T47D (cell line): ENCODE measurements at regions not wholly inside any gene's neighbourhood (a gene's known extent, or its start where the extent isn't known, plus 50 kb on each side); places are given as distances from the start of the nearest gene placed in this dataset.

Source experiments
- DNase-seq, 2 experiments: peaks; one replicate each; pipeline versions ENCODE4 v3.0.0 to v3.0.0-alpha.2; 2011 to 2012; ENCODE audit warnings: low read depth in 1 of 2, low spot score in 1 of 2
- JUND ChIP-seq: IDR thresholded peaks from 2 replicates; pipeline ENCODE4 v1.6.1; 2012; ENCODE audit warnings: low read depth
- in situ Hi-C: cut with HindIII; loops from 2 replicates; pipeline ENCODE4 v1.10.0; 2016; ENCODE audit warnings: low sequenced_read_pairs, low pct_unique_long_range_greater_than_20kb

DNA sequence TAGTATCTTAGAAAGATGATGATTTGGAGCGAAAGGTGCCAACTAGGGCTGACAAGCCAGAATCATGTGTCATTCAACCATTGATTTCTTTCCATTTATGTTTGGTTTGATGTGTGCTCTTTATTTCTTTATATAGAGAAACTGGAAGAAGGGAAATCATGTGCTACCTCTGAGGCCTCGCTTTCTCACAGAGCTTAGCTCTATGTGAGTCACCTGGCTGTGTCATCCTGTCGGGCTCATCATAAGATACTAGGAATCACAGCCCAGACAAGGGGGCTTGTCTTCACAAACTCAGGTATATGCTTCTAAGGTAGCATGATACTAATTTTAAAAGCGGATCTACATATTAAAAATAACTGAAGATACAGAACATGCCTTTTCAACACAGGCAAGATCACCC, 81.7 kb upstream of the GPM6B start:
- in situ Hi-C loops: no loop called here
- TF ChIP-seq JUND: no peak
- DNase-seq: no peak

DNA sequence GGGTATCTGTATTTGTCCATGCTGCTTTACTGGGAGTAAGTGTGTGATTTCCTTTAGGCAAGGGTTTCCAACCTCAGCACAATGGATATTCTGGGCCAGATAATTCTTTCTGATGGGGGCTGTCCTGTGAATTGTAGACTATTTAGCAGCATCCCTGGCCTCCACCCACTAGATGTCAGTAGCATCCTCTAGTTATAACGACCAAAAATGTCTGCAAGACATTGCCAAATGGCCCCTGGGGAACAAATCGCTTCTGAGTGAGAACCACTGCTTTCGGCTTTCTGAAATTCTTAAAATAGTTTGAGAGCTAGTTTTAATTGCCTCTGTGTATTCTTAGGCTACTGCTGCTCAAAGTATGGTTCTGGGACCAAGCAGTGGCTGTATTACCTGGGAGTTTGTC, 81.2 kb upstream of the GPM6B start:
- no peak for TF ChIP-seq JUND
- DNase-seq: peak in 1 of 2 experiments; percentile 52
- in situ Hi-C loops: no loop called here

DNA sequence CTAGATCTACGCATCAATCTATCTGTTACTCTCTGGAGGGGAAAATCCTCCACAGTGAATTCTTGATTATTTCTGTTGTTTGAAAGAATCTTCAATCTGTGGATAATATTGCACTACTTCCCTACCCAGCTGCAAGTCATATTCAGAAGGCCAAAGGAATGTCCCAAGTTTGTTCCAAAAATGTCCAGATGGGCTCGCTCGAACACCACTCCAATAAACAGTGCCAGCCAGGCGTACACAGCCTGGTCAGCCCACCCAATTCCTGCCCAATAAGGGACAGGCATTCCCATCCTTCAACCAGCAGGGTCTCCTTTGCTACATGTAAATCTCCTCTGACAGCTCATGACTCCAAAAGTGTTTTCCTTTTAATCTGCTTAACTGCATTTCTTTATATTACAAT, 80.7 kb upstream of the GPM6B start:
- in situ Hi-C loops: no loop called here
- DNase-seq: no peak
- no peak for TF ChIP-seq JUND

DNA sequence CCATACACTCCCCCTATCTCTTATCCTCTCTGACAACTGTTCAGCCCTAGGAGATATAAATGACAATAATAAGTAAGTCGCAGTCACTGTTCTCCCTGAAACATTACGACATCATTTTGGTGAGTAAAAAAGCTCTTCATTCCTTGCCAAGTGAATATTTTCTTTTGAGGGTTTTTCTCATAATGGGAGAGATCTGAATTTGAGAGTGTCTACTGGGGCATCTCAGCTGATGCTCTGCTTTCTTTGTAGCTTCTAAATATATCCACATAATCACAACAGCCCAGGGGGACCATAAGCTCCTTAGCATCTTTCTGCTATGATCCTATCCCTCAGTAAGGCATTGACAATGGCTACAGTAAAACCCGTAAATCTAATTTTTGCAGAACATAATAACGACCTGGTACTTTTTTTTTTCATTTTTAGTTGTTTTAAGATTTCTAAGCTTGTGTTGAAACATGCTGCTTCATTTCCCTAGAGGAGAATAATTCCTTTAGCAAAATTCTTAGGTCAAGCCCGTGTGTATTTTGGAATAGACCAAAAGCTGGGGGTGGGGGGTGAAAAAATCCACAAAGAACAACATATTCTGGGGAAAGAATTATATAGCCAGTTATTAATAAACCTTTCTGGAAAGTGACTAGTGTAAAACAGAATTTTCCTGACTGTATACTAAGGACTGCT, 78.1 kb upstream of the GPM6B start:
- in situ Hi-C loops: no loop called here
- no peak for DNase-seq
- no peak for TF ChIP-seq JUND

DNA sequence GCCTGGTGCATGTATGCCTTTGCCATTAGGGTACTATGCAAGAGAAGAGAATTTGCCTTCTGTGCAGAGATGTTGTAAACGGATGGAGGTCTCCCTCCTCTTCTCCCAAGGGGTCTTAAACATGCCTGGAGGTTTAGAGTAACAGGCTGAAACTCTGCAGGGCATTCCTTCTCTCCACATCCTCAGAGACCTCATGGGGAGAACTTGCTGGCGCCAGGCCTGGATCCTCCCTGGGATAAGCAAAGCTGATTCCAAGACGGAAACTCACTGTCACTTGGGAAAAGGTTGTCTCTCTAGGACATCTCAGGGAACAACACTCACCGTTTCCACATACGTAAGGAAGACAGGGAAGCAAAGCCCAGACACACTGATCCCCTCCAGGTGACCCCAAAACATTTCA, 76.9 kb upstream of the GPM6B start:
- no peak for TF ChIP-seq JUND
- in situ Hi-C loops: no loop called here
- DNase-seq: no peak

DNA sequence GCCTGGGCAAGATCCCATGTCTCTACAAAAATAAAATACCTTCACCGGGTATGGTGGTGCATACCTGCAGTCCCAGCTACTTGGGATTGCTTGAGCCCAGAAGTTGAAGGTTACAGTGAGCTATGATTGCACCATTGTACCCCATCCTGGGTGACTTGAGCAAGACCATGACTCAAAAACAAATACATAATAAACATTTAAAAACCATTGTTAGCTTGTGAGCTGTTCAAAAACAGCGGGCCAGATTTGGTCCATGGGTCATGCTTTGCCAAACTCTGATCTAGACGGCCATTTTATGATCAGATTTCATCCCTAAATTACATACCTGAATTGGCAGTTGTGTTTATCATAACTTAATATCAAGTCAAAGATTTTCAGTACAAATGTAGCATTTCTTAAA, 76.0 kb upstream of the GPM6B start:
- no peak for TF ChIP-seq JUND
- in situ Hi-C loops: no loop called here

DNA sequence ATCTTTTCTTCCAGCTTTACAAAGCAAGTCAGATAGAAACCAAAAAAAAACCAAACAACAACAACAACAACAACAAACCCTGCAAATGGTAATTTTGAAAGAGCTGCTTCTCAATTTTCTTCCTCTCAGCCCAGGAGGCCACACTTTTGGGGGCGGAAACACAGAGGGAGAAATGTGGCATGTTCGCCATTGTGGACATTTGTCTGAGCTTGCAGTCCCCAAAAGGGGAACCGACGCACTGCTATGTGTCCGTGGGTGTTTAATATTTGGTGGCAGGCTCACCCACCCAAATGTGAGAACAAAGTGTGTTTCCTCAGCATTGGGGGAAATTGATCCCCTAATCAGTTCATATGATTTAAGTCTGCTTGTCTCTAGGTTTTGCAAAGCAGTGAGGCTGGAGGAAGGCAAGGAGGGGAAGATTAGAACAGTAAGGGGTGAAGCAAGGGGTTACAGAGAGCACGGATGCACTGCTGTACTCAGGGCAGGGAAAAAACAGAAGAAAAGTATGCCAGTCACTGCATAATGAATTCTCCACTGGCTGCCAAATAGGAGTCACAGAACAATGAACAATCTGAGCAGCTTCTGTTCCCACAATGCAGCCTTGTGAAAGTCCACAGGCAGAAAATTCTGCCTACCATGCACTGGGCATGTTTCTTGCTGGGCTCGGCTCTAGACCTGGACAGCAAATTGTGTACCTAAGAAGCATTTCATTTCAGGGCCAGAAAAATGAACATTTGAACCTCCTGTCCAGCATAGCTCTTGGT, 74.7 kb upstream of the GPM6B start:
- in situ Hi-C loops: no loop called here
- TF ChIP-seq JUND: no peak
- no peak for DNase-seq

More for the DNA sequence above, 76.0 kb upstream of the GPM6B start:
- no peak for DNase-seq

DNA sequence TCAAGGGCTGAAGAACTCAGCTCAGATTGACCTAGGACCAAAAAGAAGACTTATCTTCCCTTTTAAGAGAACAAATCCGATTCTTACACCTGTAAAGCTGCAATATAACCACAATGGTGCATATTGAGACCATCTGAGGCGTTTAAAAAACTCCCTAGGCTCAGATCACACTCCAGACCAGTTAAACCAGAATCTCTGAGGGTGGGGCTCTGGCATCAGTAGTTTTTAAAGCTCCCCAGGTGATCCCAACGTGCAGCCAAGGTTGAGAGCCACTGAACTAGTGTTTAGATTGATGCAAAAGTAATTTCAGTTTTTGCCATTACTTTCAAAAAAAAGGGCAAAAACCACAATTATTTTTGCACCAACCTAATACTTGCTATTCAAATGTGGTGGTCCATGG, 73.9 kb upstream of the GPM6B start:
- no peak for TF ChIP-seq JUND
- DNase-seq: no peak
- in situ Hi-C loops: no loop called here

DNA sequence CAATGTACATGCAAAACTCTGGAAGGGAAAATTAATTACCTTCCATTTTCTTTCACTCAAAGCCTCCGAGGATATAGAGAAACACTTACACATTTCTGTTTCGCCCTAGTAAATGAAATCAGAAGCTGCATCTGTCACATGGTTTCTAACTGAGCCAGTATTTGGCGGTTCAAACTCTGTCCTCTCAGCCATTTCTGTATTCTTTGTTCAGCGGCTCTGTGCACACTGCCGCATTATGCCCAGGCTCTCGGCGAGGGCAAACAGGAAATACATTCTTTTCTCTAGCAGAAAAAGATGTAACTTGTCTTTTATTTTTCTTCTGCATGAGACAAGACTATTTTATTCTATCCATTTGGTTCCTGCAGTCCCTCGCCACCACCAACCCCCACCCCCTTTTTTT, 71.4 kb upstream of the GPM6B start:
- TF ChIP-seq JUND: no peak
- in situ Hi-C loops: no loop called here
- DNase-seq: no peak

DNA sequence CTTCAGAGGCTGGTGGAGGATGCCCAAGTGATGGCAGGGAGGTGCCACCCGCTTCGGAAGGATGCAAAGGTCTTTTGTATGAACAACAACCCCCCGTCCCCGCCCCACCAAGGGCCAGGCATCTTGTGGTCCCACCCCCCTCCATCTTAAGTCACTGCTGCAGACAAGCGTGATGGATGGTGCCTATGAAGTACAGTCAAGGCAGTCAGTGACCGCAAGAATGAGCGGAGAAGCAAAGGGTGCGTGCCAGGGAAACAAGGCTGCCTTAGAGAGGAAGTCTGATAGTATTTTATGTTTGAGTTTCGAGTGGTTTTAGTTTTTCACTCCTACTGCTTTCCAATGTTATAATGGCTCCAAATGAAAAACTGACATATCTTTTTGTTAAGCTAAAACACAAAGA, 68.7 kb upstream of the GPM6B start:
- no peak for DNase-seq
- TF ChIP-seq JUND: no peak
- in situ Hi-C loops: no loop called here

DNA sequence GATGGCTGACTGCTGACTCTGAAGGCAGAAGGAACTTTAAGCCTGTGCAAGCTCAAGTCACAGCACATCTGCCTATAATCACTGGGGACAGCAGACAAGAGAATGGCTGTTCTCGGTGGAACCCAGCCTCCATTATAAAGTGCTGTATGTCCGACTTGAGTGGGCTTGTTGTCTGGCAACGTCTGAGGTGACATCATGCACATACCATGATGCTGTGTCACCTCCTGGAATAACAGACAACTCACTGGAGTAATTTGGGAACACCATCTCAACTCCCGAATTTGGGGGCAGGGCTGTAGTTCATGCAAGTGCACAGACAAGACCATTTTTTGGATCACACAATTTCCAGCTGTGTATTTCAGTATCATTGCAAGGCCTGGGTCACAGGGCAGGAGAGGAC, 59.8 kb upstream of the GPM6B start:
- in situ Hi-C loops: no loop called here
- DNase-seq: no peak
- TF ChIP-seq JUND: no peak

DNA sequence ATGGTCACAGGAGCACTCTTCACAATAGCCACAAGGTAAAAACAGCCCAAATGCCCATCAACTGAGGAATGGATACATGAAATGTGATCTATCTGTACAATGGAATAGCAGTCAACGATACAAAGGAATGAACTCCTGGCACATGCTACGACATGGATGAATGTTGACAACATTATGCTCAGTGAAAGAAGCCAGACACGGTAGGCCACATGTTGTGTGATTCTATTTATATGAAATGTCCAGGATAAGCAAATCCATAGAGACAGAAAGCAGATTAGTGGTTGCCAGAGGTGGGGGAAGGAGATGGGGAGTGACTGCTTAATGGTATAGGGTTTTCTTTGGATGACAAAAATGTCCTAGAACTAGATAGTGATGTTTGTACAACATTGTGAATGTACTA, 58.7 kb upstream of the GPM6B start:
- TF ChIP-seq JUND: no peak
- DNase-seq: no peak
- in situ Hi-C loops: no loop called here

DNA sequence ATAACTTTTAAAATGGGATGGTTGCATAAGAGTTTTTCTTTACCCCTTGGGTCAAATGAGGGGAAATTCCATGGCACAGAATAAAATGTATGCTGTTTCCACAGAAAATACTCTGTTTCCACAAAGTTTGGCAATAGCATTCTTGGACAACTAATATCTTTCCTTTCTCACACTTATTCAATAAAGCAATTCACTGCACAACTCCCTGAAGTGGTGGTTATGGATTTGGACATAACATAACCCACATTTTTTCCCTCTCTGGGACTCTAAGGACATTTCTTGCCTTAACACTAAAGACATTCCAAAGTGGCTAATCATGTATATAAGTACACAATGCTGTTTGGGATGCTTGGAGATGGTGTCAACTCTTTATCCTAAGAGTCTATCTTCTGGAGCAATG, 51.7 kb upstream of the GPM6B start:
- no peak for TF ChIP-seq JUND
- in situ Hi-C loops: no loop called here
- DNase-seq: no peak
